SHP77 (cell line): ENCODE measurements at regions not wholly inside any gene's neighbourhood (a gene's known extent, or its start where the extent isn't known, plus 50 kb on each side); places are given as distances from the start of the nearest gene placed in this dataset.

Source experiments
- DNase-seq, 2 experiments: peaks; one replicate each; lab custom pipeline; 2025; lab: John Stamatoyannopoulos, UW

GRCh38 chr12:48409938-48410337 is 59.2 kb upstream of the ZNF641 start:
- DNase-seq: peak; percentile 22 to 36

- no peak for DNase-seq
These were observed 59.0 kb upstream of the ANP32D start for GRCh38 chr12:48413388-48413787.

- no peak for DNase-seq
These were observed 58.3 kb upstream of the ANP32D start for GRCh38 chr12:48414021-48414420.

GRCh38 chr12:48419116-48419935 is 53.0 kb upstream of the ANP32D start:
- DNase-seq: no peak

GRCh38 chr12:48420039-48420775 is 52.2 kb upstream of the ANP32D start:
- DNase-seq: no peak

- DNase-seq: no peak
These were observed 50.3 kb upstream of the ANP32D start for GRCh38 chr12:48422060-48422459.
